HCT116 (cell line): ENCODE measurements at regions not wholly inside any gene's neighbourhood (a gene's known extent, or its start where the extent isn't known, plus 50 kb on each side); places are given as distances from the start of the nearest gene placed in this dataset.

Experiments used
- ATAC-seq: fragments of 200-7000 bp; cut with Tn5 transposase; 2 replicates; pipeline ENCODE4 v1.9.1; 2020; ENCODE audit warnings: mild to moderate bottlenecking, moderate library complexity
- BruUV-seq: library from RNA; stranded (reverse); fragments of 400-500 nt; replicated peaks from 2 replicates; lab custom pipeline; 2021; lab: Mats Ljungman, UMichigan
- CTCF ChIA-PET: fragments of 300-600 bp; sonication (Branson Sonifier 250); formaldehyde crosslinking; loops from one replicate; lab custom pipeline; 2021; ENCODE audit warnings: antibody characterized with exemption; lab: Charles Lee
- POLR2A ChIA-PET: fragments of 300-600, 350-600 bp; sonication (Branson Sonifier 250); formaldehyde crosslinking; loops from one replicate; lab custom pipeline; 2021; ENCODE audit warnings: antibody characterized with exemption; lab: Charles Lee
- RAD21 ChIA-PET, 2 experiments: fragments of 300-600 bp; sonication (Branson Sonifier 250); formaldehyde crosslinking; loops; one replicate each; lab custom pipeline; 2023; ENCODE audit warnings: low total read pairs in 2 of 2; ENCODE audit not compliant: uncharacterized antibody in 2 of 2, unreplicated experiment in 2 of 2, low non-redundant PET in 1 of 2; lab: Charles Lee
- DNase-seq: peaks from one replicate; pipeline ENCODE4 v3.0.0-alpha.2; 2010; ENCODE audit warnings: low read depth, low spot score
- H2AFZ ChIP-seq: fragments of 200-600 bp; shearing (Covaris generic), sonication (generic); 2 replicates; pipeline ENCODE4 v1.6.1; 2017; ENCODE audit warnings: low read depth, mixed run types, mixed read lengths, antibody characterized with exemption, low read length; ENCODE audit not compliant: poor library complexity, severe bottlenecking
- H3K27ac ChIP-seq: 2 replicates; pipeline ENCODE4 v1.5.1; 2012; ENCODE audit warnings: low read depth, low read length
- H3K27me3 ChIP-seq: fragments of 200-600 bp; sonication (generic); 2 replicates; pipeline ENCODE4 v1.6.1; 2016; ENCODE audit warnings: mixed run types, low read length, mixed read lengths; ENCODE audit not compliant: insufficient read depth
- H3K36me3 ChIP-seq, 2 experiments: fragments of 200-500 bp in 1 of 2; fragments of 200-600 bp in 1 of 2; sonication (Bioruptor generic) in 1 of 2; sonication (generic) in 1 of 2; 2 replicates each; pipeline versions ENCODE4 v1.5.1 to v1.6.1; 2014 to 2016; ENCODE audit warnings: low read length in 2 of 2, inconsistent platforms in 1 of 2, mixed read lengths in 1 of 2, mixed run types in 1 of 2; ENCODE audit not compliant: insufficient read depth in 2 of 2, control insufficient read depth in 1 of 2
- H3K4me1 ChIP-seq, 2 experiments: fragments of 200-600 bp in 1 of 2; sonication (generic) in 1 of 2; 2 replicates each; pipeline versions ENCODE4 v1.5.1 to v1.6.1; 2012 to 2017; ENCODE audit warnings: low read length in 2 of 2, inconsistent platforms in 1 of 2, mild to moderate bottlenecking in 1 of 2, mixed read lengths in 1 of 2, mixed run types in 1 of 2, moderate library complexity in 1 of 2; ENCODE audit not compliant: insufficient read depth in 2 of 2, control insufficient read depth in 1 of 2
- H3K4me2 ChIP-seq: fragments of 200-600 bp; sonication (generic); 2 replicates; pipeline ENCODE4 v1.6.1; 2017; ENCODE audit warnings: mixed run types, low read length, mixed read lengths
- H3K4me3 ChIP-seq, 2 experiments: fragments of 200-600 bp in 1 of 2; sonication (generic) in 1 of 2; replicated peaks in 1 of 2; 2 replicates each; pipeline ENCODE4 v1.5.1; 2011 to 2016; ENCODE audit warnings: low read length in 2 of 2, control low read depth in 1 of 2, low read depth in 1 of 2, mild to moderate bottlenecking in 1 of 2, mixed read lengths in 1 of 2, mixed run types in 1 of 2
- H3K79me2 ChIP-seq: fragments of 200-600 bp; sonication (generic); 2 replicates; pipeline ENCODE4 v1.6.1; 2017; ENCODE audit warnings: mild to moderate bottlenecking, mixed run types, low read length, moderate library complexity, mixed read lengths; ENCODE audit not compliant: insufficient read depth
- H3K9ac ChIP-seq: fragments of 200-600 bp; sonication (generic); 2 replicates; pipeline ENCODE4 v1.6.1; 2016; ENCODE audit warnings: low read length, mixed read lengths
- H3K9me2 ChIP-seq: fragments of 200-600 bp; sonication (generic), shearing (Covaris generic); 2 replicates; pipeline ENCODE4 v1.6.1; 2017; ENCODE audit warnings: mixed run types, mild to moderate bottlenecking, moderate library complexity; ENCODE audit not compliant: insufficient read depth
- H3K9me3 ChIP-seq, 2 experiments: fragments of 200-500 bp in 1 of 2; fragments of 200-600 bp in 1 of 2; sonication (Bioruptor generic) in 1 of 2; sonication (generic) in 1 of 2; 2 replicates each; pipeline ENCODE4 v1.6.1; 2014 to 2017; ENCODE audit warnings: low read length in 2 of 2, mixed read lengths in 2 of 2, inconsistent platforms in 1 of 2, low read depth in 1 of 2, mild to moderate bottlenecking in 1 of 2, mixed run types in 1 of 2, moderate library complexity in 1 of 2; ENCODE audit not compliant: control insufficient read depth in 1 of 2, insufficient read depth in 1 of 2
- H4K20me1 ChIP-seq: fragments of 200-600 bp; sonication (generic), shearing (Covaris generic); 2 replicates; pipeline ENCODE4 v1.6.1; 2017; ENCODE audit warnings: mixed run types, mild to moderate bottlenecking, moderate library complexity; ENCODE audit not compliant: insufficient read depth
- ATF3 ChIP-seq: IDR thresholded peaks from 2 replicates; pipeline ENCODE4 v1.6.1; 2012
- CBX3 ChIP-seq: IDR thresholded peaks from 2 replicates; pipeline ENCODE4 v1.6.1; 2012; ENCODE audit warnings: low read depth
- CTCF ChIP-seq, 3 experiments: fragments of 200-600 bp in 1 of 3; sonication (generic) in 1 of 3; IDR thresholded peaks in 2 of 3; conservative IDR thresholded peaks in 1 of 3; 2 replicates each; pipeline ENCODE4 v1.5.1; 2012 to 2017; ENCODE audit warnings: low read depth in 2 of 3, low read length in 2 of 3, antibody characterized with exemption in 1 of 3, borderline replicate concordance in 1 of 3, control low read depth in 1 of 3, mild to moderate bottlenecking in 1 of 3, mixed read lengths in 1 of 3, mixed run types in 1 of 3, moderate library complexity in 1 of 3; ENCODE audit not compliant: insufficient read depth in 1 of 3
- EZH2phosphoT487 ChIP-seq: fragments of 200-600 bp; IDR thresholded peaks from 2 replicates; pipeline ENCODE4 v1.6.1; 2018; ENCODE audit warnings: antibody characterized with exemption, borderline replicate concordance
- FOSL1 ChIP-seq: IDR thresholded peaks from 2 replicates; pipeline ENCODE4 v1.6.1; 2012; ENCODE audit warnings: low read depth
- JUND ChIP-seq: IDR thresholded peaks from 2 replicates; pipeline ENCODE4 v1.6.1; 2012
- MAX ChIP-seq: IDR thresholded peaks from 2 replicates; pipeline ENCODE4 v1.6.1; 2012
- POLR2A ChIP-seq: IDR thresholded peaks from 2 replicates; pipeline ENCODE4 v1.7.0; 2011; ENCODE audit warnings: borderline replicate concordance; ENCODE audit not compliant: insufficient read depth, insufficient read length; ENCODE audit errors: extremely low read depth
- RAD21 ChIP-seq: IDR thresholded peaks from 2 replicates; pipeline ENCODE4 v1.6.1; 2012; ENCODE audit warnings: low read depth, mild to moderate bottlenecking
- REST ChIP-seq: IDR thresholded peaks from 2 replicates; pipeline ENCODE4 v1.6.1; 2012; ENCODE audit warnings: low read depth
- SP1 ChIP-seq: IDR thresholded peaks from 2 replicates; pipeline ENCODE4 v1.6.1; 2012; ENCODE audit warnings: low read depth
- SRF ChIP-seq: IDR thresholded peaks from 2 replicates; pipeline ENCODE4 v1.6.1; 2012; ENCODE audit warnings: low read depth
- YY1 ChIP-seq: IDR thresholded peaks from 2 replicates; pipeline ENCODE4 v1.6.1; 2011; ENCODE audit warnings: low read length, low read depth, moderate library complexity, mild to moderate bottlenecking; ENCODE audit not compliant: insufficient replicate concordance; ENCODE audit errors: extremely low read depth
- ZNF274 ChIP-seq: fragments of 200-500 bp; sonication (Bioruptor generic); IDR thresholded peaks from 2 replicates; pipeline ENCODE4 v1.6.1; 2014; ENCODE audit warnings: mild to moderate bottlenecking, low read depth, low read length, inconsistent platforms
- intact Hi-C: fragments of 100-400 bp; cut with micrococcal nuclease; formaldehyde crosslinking; loops from 2 replicates; pipeline ENCODE4 v1.10.0; 2022

- CTCF ChIA-PET = no interaction called here
These were observed 269.5 kb downstream of the HS3ST3A1 start for GRCh38 chr17:13332207-13332606.

GRCh38 chr17:13329421-13329820, 272.3 kb downstream of the HS3ST3A1 start:
- no peak overlapping the region for H3K4me3 ChIP-seq
- H3K9me3 ChIP-seq = no peaks in the 10 kb centered on the region
- intact Hi-C loops = no loop called here
- no peak overlapping the region for H3K4me2 ChIP-seq
- H3K9me2 ChIP-seq = no peaks in the 10 kb centered on the region
- POLR2A ChIA-PET = no interaction called here
- no peaks in the 10 kb centered on the region for H3K4me1 ChIP-seq
- RAD21 ChIA-PET = interaction anchor here in 1 of 2 experiments (0.6 kb wide), 1 partner anchor 206 kb away, joined by 4 read pairs; no protein-coding TSS in a partner anchor
- no peaks in the 10 kb centered on the region for H3K27me3 ChIP-seq
- ATAC-seq (no peak), DNase-seq (no peak)
- CTCF ChIA-PET = no interaction called here
- TF ChIP-seq FOSL1 (no peak), YY1 (no peak), EZH2phosphoT487 (no peak), RAD21 (no peak), POLR2A (no peak), REST (no peak), CBX3 (no peak), SRF (no peak), SP1 (no peak), ATF3 (no peak), CTCF (IDR thresholded peaks at IDR 0.05 in 2 of 3, conservative IDR thresholded peaks at IDR 0.05 in 1 of 3; ENCODE audit: borderline replicate concordance in 1 of 3, insufficient read depth in 1 of 3, low read depth in 2 of 3, low read length in 2 of 3) (no peak), MAX (no peak)
- no peak overlapping the region for H3K27ac ChIP-seq
- H3K79me2 ChIP-seq = no peaks in the 10 kb centered on the region
- BruUV-seq = no TSS peak
- no peaks in the 10 kb centered on the region for H4K20me1 ChIP-seq
- no peak overlapping the region for H3K9ac ChIP-seq
- H3K36me3 ChIP-seq = no peaks in the 10 kb centered on the region
- no peak overlapping the region for H2AFZ ChIP-seq

More at GRCh38 chr17:13332207-13332606, 269.5 kb downstream of the HS3ST3A1 start:
- H3K4me1 ChIP-seq = no peaks in the 10 kb centered on the region
- no peak for ATAC-seq
- no peak overlapping the region for H3K27ac ChIP-seq
- no peak overlapping the region for H3K4me2 ChIP-seq
- no peaks in the 10 kb centered on the region for H3K79me2 ChIP-seq
- no peaks in the 10 kb centered on the region for H3K9me2 ChIP-seq
- H3K27me3 ChIP-seq = no peaks in the 10 kb centered on the region
- DNase-seq = no peak
- H3K4me3 ChIP-seq = no peak overlapping the region
- H3K9me3 ChIP-seq = no peaks in the 10 kb centered on the region
- no peaks in the 10 kb centered on the region for H4K20me1 ChIP-seq
- H3K36me3 ChIP-seq = no peaks in the 10 kb centered on the region
- no TSS peak for BruUV-seq
- RAD21 ChIA-PET = no interaction called here
- POLR2A ChIA-PET = no interaction called here
- no peak overlapping the region for H2AFZ ChIP-seq
- H3K9ac ChIP-seq = no peak overlapping the region
- no peak for TF ChIP-seq ZNF274
- no peak for TF ChIP-seq JUND
- intact Hi-C loops = no loop called here
